HUES6 (cell line): ENCODE measurements at regions not wholly inside any gene's neighbourhood (a gene's known extent, or its start where the extent isn't known, plus 50 kb on each side); places are given as distances from the start of the nearest gene placed in this dataset.

Experiments used
- H3K27ac ChIP-seq: 2 replicates; pipeline ENCODE4 v1.7.0; 2013; ENCODE audit warnings: low read depth, mild to moderate bottlenecking, low read length, inconsistent platforms
- H3K27me3 ChIP-seq: 2 replicates; pipeline ENCODE4 v1.6.1; 2013; ENCODE audit warnings: low read length; ENCODE audit not compliant: control insufficient read depth, insufficient read depth
- H3K36me3 ChIP-seq: 2 replicates; pipeline ENCODE4 v1.6.1; 2013; ENCODE audit warnings: low read length; ENCODE audit not compliant: control insufficient read depth, insufficient read depth
- H3K4me1 ChIP-seq: 2 replicates; pipeline ENCODE4 v1.6.1; 2013; ENCODE audit warnings: low read length; ENCODE audit not compliant: control insufficient read depth, insufficient read depth
- H3K4me3 ChIP-seq: 2 replicates; pipeline ENCODE4 v1.5.1; 2013; ENCODE audit warnings: low read depth, low read length
- H3K9ac ChIP-seq: one replicate; pipeline ENCODE4 v1.6.1; 2013; ENCODE audit warnings: mild to moderate bottlenecking, low read length
- H3K9me3 ChIP-seq: 2 replicates; pipeline ENCODE4 v1.6.1; 2013; ENCODE audit warnings: low read depth, low read length; ENCODE audit not compliant: control insufficient read depth, insufficient read depth

GRCh38 chr12:67147447-67147846 is 121.7 kb upstream of the CAND1 start:
- Histone ChIP-seq H3K9ac (no peak overlapping the region), H3K9me3 (no peaks in the 10 kb centered on the region), H3K4me1 (no peaks in the 10 kb centered on the region), H3K36me3 (no peaks in the 10 kb centered on the region), H3K27me3 (no peaks in the 10 kb centered on the region), H3K27ac (no peak overlapping the region), H3K4me3 (no peak overlapping the region)

GRCh38 chr12:67148265-67148664 is 120.9 kb upstream of the CAND1 start:
- Histone ChIP-seq H3K9me3 (no peaks in the 10 kb centered on the region), H3K27ac (no peak overlapping the region), H3K27me3 (no peaks in the 10 kb centered on the region), H3K9ac (no peak overlapping the region), H3K36me3 (no peaks in the 10 kb centered on the region), H3K4me3 (no peak overlapping the region), H3K4me1 (no peaks in the 10 kb centered on the region)

- no peak overlapping the region for H3K9ac ChIP-seq
- no peaks in the 10 kb centered on the region for H3K9me3 ChIP-seq
- H3K4me3 ChIP-seq = no peak overlapping the region
- no peaks in the 10 kb centered on the region for H3K4me1 ChIP-seq
- H3K27ac ChIP-seq = no peak overlapping the region
- H3K36me3 ChIP-seq = no peaks in the 10 kb centered on the region
- no peaks in the 10 kb centered on the region for H3K27me3 ChIP-seq
Measured at GRCh38 chr12:67151886-67152285, 117.3 kb upstream of the CAND1 start.

- no peak overlapping the region for H3K27ac ChIP-seq
- H3K9ac ChIP-seq = no peak overlapping the region
- H3K4me3 ChIP-seq = no peak overlapping the region
- no peaks in the 10 kb centered on the region for H3K4me1 ChIP-seq
- no peaks in the 10 kb centered on the region for H3K36me3 ChIP-seq
- H3K9me3 ChIP-seq = no peaks in the 10 kb centered on the region
- H3K27me3 ChIP-seq = no peaks in the 10 kb centered on the region
Measured at GRCh38 chr12:67152451-67152850, 116.7 kb upstream of the CAND1 start.

- no peaks in the 10 kb centered on the region for H3K9me3 ChIP-seq
- H3K4me3 ChIP-seq = no peak overlapping the region
- H3K4me1 ChIP-seq = no peaks in the 10 kb centered on the region
- H3K36me3 ChIP-seq = no peaks in the 10 kb centered on the region
- no peaks in the 10 kb centered on the region for H3K27me3 ChIP-seq
- no peak overlapping the region for H3K27ac ChIP-seq
- H3K9ac ChIP-seq = no peak overlapping the region
Measured at GRCh38 chr12:67154901-67155300, 114.3 kb upstream of the CAND1 start.

- Histone ChIP-seq H3K27me3 (no peaks in the 10 kb centered on the region), H3K27ac (no peak overlapping the region), H3K9me3 (no peaks in the 10 kb centered on the region), H3K9ac (no peak overlapping the region), H3K36me3 (no peaks in the 10 kb centered on the region), H3K4me1 (no peaks in the 10 kb centered on the region), H3K4me3 (no peak overlapping the region)
Measured at GRCh38 chr12:67155863-67156262, 113.3 kb upstream of the CAND1 start.

GRCh38 chr12:67161322-67161918 is 107.7 kb upstream of the CAND1 start:
- Histone ChIP-seq H3K4me1 (no peaks in the 10 kb centered on the region), H3K4me3 (no peak overlapping the region), H3K9me3 (no peaks in the 10 kb centered on the region), H3K36me3 (no peaks in the 10 kb centered on the region), H3K27ac (no peak overlapping the region), H3K9ac (no peak overlapping the region), H3K27me3 (no peaks in the 10 kb centered on the region)

GRCh38 chr12:67173258-67173657 is 95.9 kb upstream of the CAND1 start:
- Histone ChIP-seq H3K9ac (no peak overlapping the region), H3K27ac (no peak overlapping the region), H3K4me1 (no peaks in the 10 kb centered on the region), H3K4me3 (no peak overlapping the region), H3K27me3 (peaks cover 3% of the 10 kb centered on the region; the same call in 1 of the 2 replicates), H3K9me3 (no peaks in the 10 kb centered on the region), H3K36me3 (no peaks in the 10 kb centered on the region)

GRCh38 chr12:67182551-67182950 is 86.6 kb upstream of the CAND1 start:
- Histone ChIP-seq H3K4me1 (no peaks in the 10 kb centered on the region), H3K9ac (no peak overlapping the region), H3K27me3 (peaks cover 3% of the 10 kb centered on the region; the same call in 1 of the 2 replicates), H3K4me3 (no peak overlapping the region), H3K36me3 (no peaks in the 10 kb centered on the region), H3K27ac (no peak overlapping the region), H3K9me3 (no peaks in the 10 kb centered on the region)

- no peaks in the 10 kb centered on the region for H3K27me3 ChIP-seq
- no peak overlapping the region for H3K9ac ChIP-seq
- H3K4me1 ChIP-seq = no peaks in the 10 kb centered on the region
- H3K27ac ChIP-seq = no peak overlapping the region
- H3K9me3 ChIP-seq = no peaks in the 10 kb centered on the region
- no peak overlapping the region for H3K4me3 ChIP-seq
- no peaks in the 10 kb centered on the region for H3K36me3 ChIP-seq
Measured at GRCh38 chr12:67193704-67194103, 75.5 kb upstream of the CAND1 start.

GRCh38 chr12:67200386-67200785 is 68.8 kb upstream of the CAND1 start:
- Histone ChIP-seq H3K27ac (no peak overlapping the region), H3K4me1 (no peaks in the 10 kb centered on the region), H3K4me3 (no peak overlapping the region), H3K27me3 (no peaks in the 10 kb centered on the region), H3K9ac (no peak overlapping the region), H3K36me3 (no peaks in the 10 kb centered on the region), H3K9me3 (no peaks in the 10 kb centered on the region)
